Activated T-helper 1 cell treated with anti-CD3 and anti-CD28 coated beads, Interleukin-12 subunit alpha, Interleukin-12 subunit beta, Interleukin-2, Interleukin-4 antibody, amounts not matched to agents 30 ng/mL and 10 ng/mL and 1 ng/mL, durations not matched to agents 14 hours and 24 hours and 36 hours (primary cell): ENCODE measurements at regions not wholly inside any gene's neighbourhood (a gene's known extent, or its start where the extent isn't known, plus 50 kb on each side); places are given as distances from the start of the nearest gene placed in this dataset.

ENCODE experiments used
- DNase-seq: peaks from one replicate; pipeline ENCODE4 v3.0.0; 2021; ENCODE audit warnings: low spot score
- H3K27ac Mint-ChIP-seq: one replicate; pipeline ENCODE4 v1.8.0; 2021; ENCODE audit warnings: mild to moderate bottlenecking, mixed read lengths
- H3K27me3 Mint-ChIP-seq: one replicate; pipeline ENCODE4 v1.8.0; 2022; ENCODE audit warnings: mild to moderate bottlenecking, moderate library complexity, mixed read lengths; ENCODE audit not compliant: insufficient read depth
- H3K36me3 Mint-ChIP-seq: one replicate; pipeline ENCODE4 v1.8.0; 2021; ENCODE audit warnings: low read depth, mixed read lengths
- H3K4me1 Mint-ChIP-seq: one replicate; pipeline ENCODE4 v1.8.0; 2021; ENCODE audit warnings: low read depth, mixed read lengths
- H3K4me3 Mint-ChIP-seq: one replicate; pipeline ENCODE4 v1.8.0; 2021; ENCODE audit warnings: mild to moderate bottlenecking, moderate library complexity, mixed read lengths
- H3K9me3 Mint-ChIP-seq: one replicate; pipeline ENCODE4 v1.8.0; 2021; ENCODE audit warnings: mixed read lengths
- intact Hi-C: fragments of 100-400 bp; cut with micrococcal nuclease; formaldehyde crosslinking; loops from one replicate; pipeline ENCODE4 v1.15.1; 2024

DNA sequence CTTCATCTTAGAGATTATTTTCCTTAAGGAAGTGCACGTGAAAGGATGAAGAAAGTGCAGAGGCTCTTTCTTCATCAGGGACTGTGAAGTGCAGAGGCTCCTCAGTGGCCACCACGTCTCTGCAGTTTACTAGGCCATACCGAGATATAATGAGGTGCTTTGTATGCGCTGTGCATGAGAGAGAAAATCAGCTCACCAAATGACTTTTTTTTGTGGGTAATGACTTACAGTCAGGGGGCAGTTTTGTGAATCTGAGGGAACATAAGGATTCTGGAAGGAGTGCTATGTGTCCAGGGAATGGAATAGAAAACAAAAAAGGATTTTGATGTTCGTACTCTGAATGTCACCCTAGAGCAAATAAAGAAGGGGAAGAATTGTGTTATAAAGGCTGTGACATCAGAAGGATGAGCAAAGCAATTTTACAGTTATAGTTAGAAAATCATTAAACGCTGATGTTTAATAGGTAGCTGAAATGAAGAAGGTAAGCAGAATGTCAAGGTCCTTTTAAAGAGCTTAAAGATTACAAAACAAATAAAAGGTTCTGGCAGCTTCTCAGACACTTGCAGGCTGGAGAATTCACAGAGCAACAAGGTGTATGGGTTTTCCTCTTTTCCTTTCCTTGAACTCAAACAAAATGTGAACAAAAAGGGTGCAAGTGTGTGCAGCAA is 247.5 kb upstream of the NOVA1 start:
- no peaks in the 10 kb centered on the region for H3K27me3 Mint-ChIP-seq
- intact Hi-C loops = no loop called here
- H3K4me3 Mint-ChIP-seq = no peak overlapping the region
- peaks cover 34% of the 10 kb centered on the region for H3K9me3 Mint-ChIP-seq
- no peaks in the 10 kb centered on the region for H3K36me3 Mint-ChIP-seq
- DNase-seq = no peak
- no peaks in the 10 kb centered on the region for H3K4me1 Mint-ChIP-seq
- H3K27ac Mint-ChIP-seq = no peak overlapping the region

GRCh38 chr14:26846388-26846787 is 248.6 kb upstream of the NOVA1 start:
- Mint-ChIP-seq H3K4me3 (no peak overlapping the region), H3K9me3 (peaks cover 25% of the 10 kb centered on the region), H3K27ac (no peak overlapping the region), H3K4me1 (no peaks in the 10 kb centered on the region), H3K27me3 (no peaks in the 10 kb centered on the region), H3K36me3 (no peaks in the 10 kb centered on the region)
- intact Hi-C loops = no loop called here
- no peak for DNase-seq

GRCh38 chr14:26849514-26849913 is 251.7 kb upstream of the NOVA1 start:
- Mint-ChIP-seq H3K9me3 (peaks cover 29% of the 10 kb centered on the region), H3K4me3 (no peak overlapping the region), H3K27me3 (no peaks in the 10 kb centered on the region), H3K36me3 (no peaks in the 10 kb centered on the region), H3K4me1 (no peaks in the 10 kb centered on the region), H3K27ac (no peak overlapping the region)
- DNase-seq = no peak
- intact Hi-C loops = no loop called here

DNA sequence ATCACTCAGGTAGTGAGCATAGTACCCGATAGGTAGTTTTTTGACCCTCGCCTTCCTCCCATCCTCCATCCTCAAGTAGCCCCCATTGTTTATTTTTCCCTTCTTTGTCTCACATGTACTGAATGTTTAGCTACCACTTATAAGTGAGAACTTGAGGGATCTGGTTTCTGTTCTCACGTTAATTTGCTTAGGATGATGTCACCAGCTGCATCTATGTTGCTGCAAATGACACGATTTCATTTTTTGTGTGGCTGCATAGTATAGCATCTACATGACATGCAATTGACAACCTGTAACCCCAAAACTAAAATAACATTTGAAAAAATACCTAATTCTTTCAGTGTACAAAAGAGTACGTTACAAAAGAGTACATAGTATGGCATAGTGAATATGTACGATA is 254.0 kb upstream of the NOVA1 start:
- H3K4me3 Mint-ChIP-seq = no peak overlapping the region
- no peaks in the 10 kb centered on the region for H3K4me1 Mint-ChIP-seq
- no peaks in the 10 kb centered on the region for H3K27me3 Mint-ChIP-seq
- DNase-seq = no peak
- peaks cover 31% of the 10 kb centered on the region for H3K9me3 Mint-ChIP-seq
- no peaks in the 10 kb centered on the region for H3K36me3 Mint-ChIP-seq
- intact Hi-C loops = no loop called here
- no peak overlapping the region for H3K27ac Mint-ChIP-seq

- peaks cover 27% of the 10 kb centered on the region for H3K9me3 Mint-ChIP-seq
- H3K4me1 Mint-ChIP-seq = no peaks in the 10 kb centered on the region
- H3K36me3 Mint-ChIP-seq = no peaks in the 10 kb centered on the region
- H3K27ac Mint-ChIP-seq = no peak overlapping the region
- intact Hi-C loops = no loop called here
- no peak for DNase-seq
- no peaks in the 10 kb centered on the region for H3K27me3 Mint-ChIP-seq
- no peak overlapping the region for H3K4me3 Mint-ChIP-seq
Measured at GRCh38 chr14:26855077-26855753, 257.4 kb upstream of the NOVA1 start.

DNA sequence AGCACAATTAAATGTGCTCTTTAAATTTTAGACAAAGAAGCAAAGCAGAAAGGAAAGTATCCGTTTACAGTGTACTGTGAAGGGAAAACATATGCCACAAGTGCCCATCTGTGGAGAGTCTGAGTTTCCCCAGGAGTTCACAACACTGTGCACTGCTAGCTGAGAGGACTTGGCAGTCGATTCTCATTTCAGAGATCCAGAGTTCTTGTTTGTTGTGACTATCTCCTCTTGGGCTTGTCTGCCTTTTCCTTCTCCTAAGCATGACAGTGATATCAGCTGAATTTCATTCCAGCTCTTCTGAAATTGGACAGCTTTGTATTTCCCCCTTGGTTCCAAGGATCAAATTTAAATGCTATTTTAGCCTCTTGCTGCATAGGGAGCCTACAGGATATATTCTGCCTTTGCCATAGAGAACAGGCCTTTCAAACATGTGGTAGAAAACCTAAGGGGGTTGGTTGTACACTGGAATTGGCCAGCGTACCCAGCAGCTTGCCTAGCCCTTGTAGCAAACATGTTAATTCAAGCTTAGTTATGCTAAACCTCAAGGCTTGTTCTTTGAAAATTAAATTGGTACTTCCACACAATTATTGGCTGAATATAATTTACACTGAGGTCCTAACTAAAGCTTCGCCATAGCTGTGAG is 259.2 kb upstream of the NOVA1 start:
- no peaks in the 10 kb centered on the region for H3K27me3 Mint-ChIP-seq
- intact Hi-C loops = no loop called here
- peaks cover 33% of the 10 kb centered on the region for H3K9me3 Mint-ChIP-seq
- H3K4me1 Mint-ChIP-seq = no peaks in the 10 kb centered on the region
- no peak for DNase-seq
- H3K4me3 Mint-ChIP-seq = no peak overlapping the region
- H3K36me3 Mint-ChIP-seq = no peaks in the 10 kb centered on the region
- no peak overlapping the region for H3K27ac Mint-ChIP-seq

DNA sequence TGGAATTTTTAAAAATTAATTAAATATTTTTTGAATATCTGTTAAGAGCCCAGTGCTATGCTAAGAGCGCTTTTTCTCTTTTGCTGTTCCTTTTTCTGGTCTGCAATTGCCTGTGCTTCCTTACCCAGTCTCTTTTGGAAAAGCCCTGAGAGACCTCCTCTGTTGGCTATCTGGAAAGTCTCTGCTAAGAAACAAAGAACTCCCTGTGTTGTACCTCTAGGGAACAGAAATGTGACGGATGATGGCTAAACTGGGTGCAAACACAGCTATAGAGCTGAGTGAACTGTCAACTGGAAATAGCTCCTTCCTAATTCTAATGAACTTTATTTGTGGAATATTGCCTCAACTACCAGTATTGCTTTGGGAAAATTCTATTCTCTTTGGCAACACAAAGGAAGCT is 261.6 kb upstream of the NOVA1 start:
- Mint-ChIP-seq H3K36me3 (no peaks in the 10 kb centered on the region), H3K27ac (no peak overlapping the region), H3K4me3 (no peak overlapping the region), H3K9me3 (peaks cover 24% of the 10 kb centered on the region), H3K4me1 (no peaks in the 10 kb centered on the region), H3K27me3 (no peaks in the 10 kb centered on the region)
- no peak for DNase-seq
- intact Hi-C loops = no loop called here

- H3K36me3 Mint-ChIP-seq = no peaks in the 10 kb centered on the region
- no peaks in the 10 kb centered on the region for H3K4me1 Mint-ChIP-seq
- H3K27ac Mint-ChIP-seq = no peak overlapping the region
- H3K4me3 Mint-ChIP-seq = no peak overlapping the region
- peaks cover 23% of the 10 kb centered on the region for H3K9me3 Mint-ChIP-seq
- DNase-seq = no peak
- intact Hi-C loops = no loop called here
- H3K27me3 Mint-ChIP-seq = no peaks in the 10 kb centered on the region
Measured at GRCh38 chr14:26860111-26860510, 262.3 kb upstream of the NOVA1 start.

DNA sequence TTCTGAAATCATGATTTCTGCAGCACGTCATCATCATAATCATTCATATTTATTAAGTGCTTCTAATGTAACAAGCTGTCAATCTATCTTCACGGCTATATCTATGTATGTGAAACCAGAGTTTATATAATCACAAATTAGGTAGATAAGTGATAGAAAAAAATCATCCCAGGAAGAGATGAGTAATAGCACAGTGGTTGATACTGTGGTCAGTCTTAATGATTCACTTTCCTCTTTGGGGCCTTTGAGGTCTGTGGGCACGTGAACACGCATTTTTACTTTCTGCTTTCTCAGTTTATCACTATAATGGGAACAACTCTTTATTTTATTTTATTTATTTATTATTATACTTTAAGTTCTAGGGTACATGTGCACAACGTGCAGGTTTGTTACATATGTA is 265.9 kb upstream of the NOVA1 start:
- H3K27ac Mint-ChIP-seq = no peak overlapping the region
- intact Hi-C loops = no loop called here
- no peaks in the 10 kb centered on the region for H3K36me3 Mint-ChIP-seq
- H3K4me1 Mint-ChIP-seq = no peaks in the 10 kb centered on the region
- no peak overlapping the region for H3K4me3 Mint-ChIP-seq
- H3K27me3 Mint-ChIP-seq = no peaks in the 10 kb centered on the region
- peaks cover 12% of the 10 kb centered on the region for H3K9me3 Mint-ChIP-seq
- DNase-seq = no peak

- Mint-ChIP-seq H3K36me3 (no peaks in the 10 kb centered on the region), H3K27me3 (no peaks in the 10 kb centered on the region), H3K27ac (no peak overlapping the region), H3K9me3 (peaks cover 14% of the 10 kb centered on the region), H3K4me1 (no peaks in the 10 kb centered on the region), H3K4me3 (no peak overlapping the region)
- intact Hi-C loops = no loop called here
- no peak for DNase-seq
Measured at GRCh38 chr14:26866721-26867120, 268.9 kb upstream of the NOVA1 start.

DNA sequence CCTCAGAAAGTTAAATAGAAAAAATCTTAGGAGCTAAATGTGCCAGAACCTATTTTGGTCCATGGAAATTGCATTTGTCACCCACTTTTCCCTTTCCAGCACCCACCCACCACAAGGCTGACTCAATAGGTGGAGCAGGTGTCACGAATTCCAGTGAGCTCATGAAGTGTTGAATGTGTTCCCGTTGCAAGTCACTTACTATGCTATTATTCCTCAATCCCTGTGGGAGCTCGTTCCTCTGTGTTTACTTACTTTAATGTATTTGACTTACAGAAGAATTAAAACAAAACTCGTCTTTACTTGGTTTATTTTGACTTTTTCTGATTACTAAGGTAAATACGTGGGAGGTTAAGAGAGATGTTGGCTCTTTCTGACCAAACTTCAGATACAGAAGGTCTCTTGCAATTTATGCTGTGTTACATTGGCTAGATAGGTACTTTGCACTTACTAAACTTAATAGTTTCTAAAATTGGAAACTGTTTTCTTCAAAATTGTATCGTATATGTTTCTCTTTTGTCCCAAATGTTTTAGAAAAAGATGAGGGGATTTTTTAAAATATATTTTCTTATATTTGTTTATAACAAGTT is 269.4 kb upstream of the NOVA1 start:
- Mint-ChIP-seq H3K4me3 (no peak overlapping the region), H3K4me1 (no peaks in the 10 kb centered on the region), H3K9me3 (peaks cover 14% of the 10 kb centered on the region), H3K27ac (no peak overlapping the region), H3K36me3 (no peaks in the 10 kb centered on the region), H3K27me3 (no peaks in the 10 kb centered on the region)
- intact Hi-C loops = no loop called here
- DNase-seq = no peak

- no peak overlapping the region for H3K4me3 Mint-ChIP-seq
- H3K27ac Mint-ChIP-seq = no peak overlapping the region
- no peaks in the 10 kb centered on the region for H3K4me1 Mint-ChIP-seq
- no peak for DNase-seq
- intact Hi-C loops = no loop called here
- H3K9me3 Mint-ChIP-seq = peaks cover 20% of the 10 kb centered on the region
- H3K27me3 Mint-ChIP-seq = no peaks in the 10 kb centered on the region
- H3K36me3 Mint-ChIP-seq = no peaks in the 10 kb centered on the region
Measured at GRCh38 chr14:26870096-26870495, 272.3 kb upstream of the NOVA1 start.
